ENCODE measurements at regions not wholly inside any gene's neighbourhood (a gene's known extent, or its start where the extent isn't known, plus 50 kb on each side); places are given as distances from the start of the nearest gene placed in this dataset.

- TF ChIP-seq, protein P1, sequence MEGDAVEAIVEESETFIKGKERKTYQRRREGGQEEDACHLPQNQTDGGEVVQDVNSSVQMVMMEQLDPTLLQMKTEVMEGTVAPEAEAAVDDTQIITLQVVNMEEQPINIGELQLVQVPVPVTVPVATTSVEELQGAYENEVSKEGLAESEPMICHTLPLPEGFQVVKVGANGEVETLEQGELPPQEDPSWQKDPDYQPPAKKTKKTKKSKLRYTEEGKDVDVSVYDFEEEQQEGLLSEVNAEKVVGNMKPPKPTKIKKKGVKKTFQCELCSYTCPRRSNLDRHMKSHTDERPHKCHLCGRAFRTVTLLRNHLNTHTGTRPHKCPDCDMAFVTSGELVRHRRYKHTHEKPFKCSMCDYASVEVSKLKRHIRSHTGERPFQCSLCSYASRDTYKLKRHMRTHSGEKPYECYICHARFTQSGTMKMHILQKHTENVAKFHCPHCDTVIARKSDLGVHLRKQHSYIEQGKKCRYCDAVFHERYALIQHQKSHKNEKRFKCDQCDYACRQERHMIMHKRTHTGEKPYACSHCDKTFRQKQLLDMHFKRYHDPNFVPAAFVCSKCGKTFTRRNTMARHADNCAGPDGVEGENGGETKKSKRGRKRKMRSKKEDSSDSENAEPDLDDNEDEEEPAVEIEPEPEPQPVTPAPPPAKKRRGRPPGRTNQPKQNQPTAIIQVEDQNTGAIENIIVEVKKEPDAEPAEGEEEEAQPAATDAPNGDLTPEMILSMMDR (IDR thresholded peaks at IDR 0.05; ENCODE audit: control insufficient read depth, extremely low read depth, insufficient read depth): no peak
- H3K4me3 ChIP-seq (ENCODE audit: low read depth, low read length): no peak overlapping the region
- DNase-seq (ENCODE audit: low read depth): peak; percentile 35
Observed at GRCh38 chr14:25120261-25120660, 70.3 kb upstream of the STXBP6 start.

GRCh38 chr14:25118671-25119070 is 68.7 kb upstream of the STXBP6 start:
- DNase-seq (ENCODE audit: low read depth): no peak
- TF ChIP-seq, protein P1 (IDR thresholded peaks at IDR 0.05; ENCODE audit: control insufficient read depth, extremely low read depth, insufficient read depth): no peak
- H3K4me3 ChIP-seq (ENCODE audit: low read depth, low read length): no peak overlapping the region

DNA sequence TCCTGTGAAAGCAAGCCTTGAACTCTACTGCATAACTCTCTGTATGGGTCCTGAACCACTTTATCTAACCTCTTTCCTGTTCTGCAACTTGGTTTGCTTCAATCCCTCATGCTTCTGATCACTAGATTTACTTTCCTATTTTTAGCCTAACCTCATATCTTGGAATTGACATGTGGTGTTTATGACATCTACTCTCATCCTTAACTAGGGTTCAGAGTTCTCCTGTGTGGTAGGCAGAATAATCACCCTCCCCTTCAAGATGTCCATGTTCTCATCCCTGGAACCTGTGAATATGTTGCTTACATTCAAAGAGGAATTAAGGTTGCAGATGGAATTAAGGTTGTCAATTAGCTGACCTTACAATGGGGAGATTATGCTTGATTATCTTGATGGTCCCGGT is 67.4 kb upstream of the STXBP6 start:
- DNase-seq (ENCODE audit: low read depth): no peak
- TF ChIP-seq, protein P1 (IDR thresholded peaks at IDR 0.05; ENCODE audit: control insufficient read depth, extremely low read depth, insufficient read depth): no peak
- no peak overlapping the region for H3K4me3 ChIP-seq (ENCODE audit: low read depth, low read length)

DNA sequence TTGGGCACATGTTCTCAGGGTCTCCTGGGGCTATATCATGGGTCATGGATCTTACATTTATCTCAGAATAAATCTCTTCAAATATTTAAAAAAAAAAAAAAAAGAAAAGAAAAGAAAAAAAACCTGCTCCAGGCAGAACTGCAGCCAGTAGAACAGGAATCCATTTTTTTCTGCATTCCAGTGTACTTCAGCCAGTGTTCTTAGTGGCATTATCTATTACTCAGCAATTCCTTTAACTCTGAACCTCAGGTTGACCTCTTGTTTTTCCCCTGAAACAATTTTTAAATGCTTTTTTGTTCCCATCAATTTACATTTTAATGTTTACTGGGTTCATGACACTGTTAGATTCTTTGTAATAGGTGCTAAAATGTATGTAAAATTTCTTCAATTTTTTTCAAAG is 66.7 kb upstream of the STXBP6 start:
- no peak overlapping the region for H3K4me3 ChIP-seq (ENCODE audit: low read depth, low read length)
- TF ChIP-seq, protein P1 (IDR thresholded peaks at IDR 0.05; ENCODE audit: control insufficient read depth, extremely low read depth, insufficient read depth): no peak
- no peak for DNase-seq (ENCODE audit: low read depth)

- no peak for DNase-seq (ENCODE audit: low read depth)
- TF ChIP-seq, protein P1 (IDR thresholded peaks at IDR 0.05; ENCODE audit: control insufficient read depth, extremely low read depth, insufficient read depth): no peak
- H3K4me3 ChIP-seq (ENCODE audit: low read depth, low read length): no peak overlapping the region
Observed at GRCh38 chr14:25113394-25113793, 63.4 kb upstream of the STXBP6 start.

DNA sequence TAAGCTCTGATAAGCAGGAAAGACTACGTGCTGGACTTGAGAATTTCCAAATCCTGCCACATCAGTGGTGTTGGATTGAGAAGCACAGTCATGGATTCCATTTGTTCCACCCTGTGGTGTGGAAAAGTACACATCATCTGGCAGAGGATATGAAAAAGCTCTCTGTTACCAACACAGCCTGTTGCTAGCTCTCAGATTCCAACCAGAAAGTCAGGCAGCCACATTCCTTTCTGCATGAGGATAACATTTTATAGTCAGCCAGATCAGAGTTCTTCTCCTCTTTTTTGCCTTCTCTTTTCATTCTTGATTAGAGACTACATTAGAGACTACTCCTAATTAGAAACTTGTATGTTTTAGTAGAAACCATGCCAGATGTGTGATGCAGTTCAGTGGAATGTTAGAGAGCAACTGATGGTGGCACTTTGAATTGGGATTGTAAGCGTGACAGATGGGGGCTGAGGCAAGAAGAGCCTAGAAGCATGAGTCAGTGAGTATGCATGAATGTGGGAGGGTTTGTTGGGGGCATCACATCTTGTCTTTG is 61.2 kb upstream of the STXBP6 start:
- H3K4me3 ChIP-seq (ENCODE audit: low read depth, low read length): no peak overlapping the region
- no peak for DNase-seq (ENCODE audit: low read depth)
- TF ChIP-seq, protein P1 (IDR thresholded peaks at IDR 0.05; ENCODE audit: control insufficient read depth, extremely low read depth, insufficient read depth): no peak

- DNase-seq (ENCODE audit: low read depth): no peak
- TF ChIP-seq, protein P1 (IDR thresholded peaks at IDR 0.05; ENCODE audit: control insufficient read depth, extremely low read depth, insufficient read depth): no peak
- H3K4me3 ChIP-seq (ENCODE audit: low read depth, low read length): no peak overlapping the region
Observed at GRCh38 chr14:25110106-25110505, 60.2 kb upstream of the STXBP6 start.

Data from LNCaP clone FGC (cell line).